RWPE2 (cell line): ENCODE measurements at regions not wholly inside any gene's neighbourhood (a gene's known extent, or its start where the extent isn't known, plus 50 kb on each side); places are given as distances from the start of the nearest gene placed in this dataset.

Experiments used
- ATAC-seq: fragments of 200-7000 bp; cut with Tn5 transposase; 3 replicates; pipeline ENCODE4 v1.9.1; 2021; ENCODE audit warnings: low read depth
- DNase-seq: peaks from one replicate; pipeline ENCODE4 v3.0.0-alpha.2; 2020; ENCODE audit warnings: low spot score
- H3K27ac ChIP-seq: fragments of 450-650 bp; 2 replicates; pipeline ENCODE4 v1.5.1; 2017; ENCODE audit warnings: mild to moderate bottlenecking; ENCODE audit not compliant: poor library complexity, severe bottlenecking
- H3K27me3 ChIP-seq: fragments of 250-450 bp; sonication (Bioruptor Pico); 2 replicates; pipeline ENCODE4 v1.5.1; 2021; ENCODE audit warnings: mild to moderate bottlenecking, moderate library complexity; ENCODE audit not compliant: insufficient read depth, poor library complexity, severe bottlenecking
- H3K36me3 ChIP-seq: fragments of 250-450 bp; sonication (Bioruptor Pico); 2 replicates; pipeline ENCODE4 v1.5.1; 2020; ENCODE audit warnings: low read depth, mild to moderate bottlenecking, moderate library complexity
- H3K4me1 ChIP-seq: fragments of 250-450 bp; sonication (Bioruptor Pico); 2 replicates; pipeline ENCODE4 v1.5.1; 2021; ENCODE audit warnings: mild to moderate bottlenecking, moderate library complexity; ENCODE audit not compliant: insufficient read depth, poor library complexity, severe bottlenecking
- H3K4me3 ChIP-seq: fragments of 250-450 bp; sonication (Bioruptor Pico); 2 replicates; pipeline ENCODE4 v1.5.1; 2021; ENCODE audit warnings: mild to moderate bottlenecking, moderate library complexity; ENCODE audit not compliant: severe bottlenecking
- H3K9me3 ChIP-seq: fragments of 250-450 bp; sonication (Bioruptor Pico); 2 replicates; pipeline ENCODE4 v1.5.1; 2021; ENCODE audit warnings: mild to moderate bottlenecking, moderate library complexity; ENCODE audit not compliant: severe bottlenecking
- CTCF ChIP-seq: fragments of 450-650 bp; IDR thresholded peaks from one replicate; pipeline ENCODE4 v1.5.1; 2017; ENCODE audit warnings: mild to moderate bottlenecking, moderate library complexity; ENCODE audit not compliant: poor library complexity, severe bottlenecking

- no peak for TF ChIP-seq CTCF
- Histone ChIP-seq H3K27ac (peak overlapping the region; percentile 7), H3K4me3 (no peak overlapping the region), H3K36me3 (no peaks in the 10 kb centered on the region), H3K9me3 (no peaks in the 10 kb centered on the region), H3K4me1 (peaks cover 10% of the 10 kb centered on the region), H3K27me3 (no peaks in the 10 kb centered on the region)
- DNase-seq: no peak
- ATAC-seq: peak; percentile 86
Observed at GRCh38 chr2:20525041-20526035, 78.5 kb downstream of the RHOB start.

DNA sequence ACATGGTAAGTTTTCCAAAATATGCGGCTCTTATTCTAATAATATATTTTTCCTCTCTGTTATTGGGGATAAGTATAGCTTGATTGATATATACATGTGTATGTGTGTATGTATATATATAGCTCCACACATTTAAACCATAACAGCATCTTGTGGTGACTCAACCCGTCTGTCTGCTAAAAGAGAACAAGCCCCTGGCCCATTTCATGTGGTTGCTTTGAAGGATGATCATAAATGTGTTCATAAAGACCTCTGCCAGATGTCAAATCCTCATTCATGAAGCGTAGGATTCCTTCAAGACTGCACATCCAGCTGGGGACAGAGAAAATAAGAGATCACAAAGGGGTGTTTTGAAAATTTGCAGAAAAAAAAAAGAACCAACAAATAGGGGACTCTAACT lies 79.3 kb downstream of the RHOB start:
- ATAC-seq: no peak
- no peak for DNase-seq
- H3K4me1 ChIP-seq: peaks cover 10% of the 10 kb centered on the region
- no peaks in the 10 kb centered on the region for H3K27me3 ChIP-seq
- H3K4me3 ChIP-seq: no peak overlapping the region
- H3K36me3 ChIP-seq: no peaks in the 10 kb centered on the region
- TF ChIP-seq CTCF: no peak
- H3K9me3 ChIP-seq: no peaks in the 10 kb centered on the region
- no peak overlapping the region for H3K27ac ChIP-seq

GRCh38 chr2:20526708-20527107 lies 79.8 kb downstream of the RHOB start:
- no peaks in the 10 kb centered on the region for H3K36me3 ChIP-seq
- no peak for TF ChIP-seq CTCF
- no peak overlapping the region for H3K4me3 ChIP-seq
- H3K27me3 ChIP-seq: no peaks in the 10 kb centered on the region
- H3K4me1 ChIP-seq: peaks cover 10% of the 10 kb centered on the region
- ATAC-seq (no peak), DNase-seq (no peak)
- no peaks in the 10 kb centered on the region for H3K9me3 ChIP-seq
- H3K27ac ChIP-seq: no peak overlapping the region

DNA sequence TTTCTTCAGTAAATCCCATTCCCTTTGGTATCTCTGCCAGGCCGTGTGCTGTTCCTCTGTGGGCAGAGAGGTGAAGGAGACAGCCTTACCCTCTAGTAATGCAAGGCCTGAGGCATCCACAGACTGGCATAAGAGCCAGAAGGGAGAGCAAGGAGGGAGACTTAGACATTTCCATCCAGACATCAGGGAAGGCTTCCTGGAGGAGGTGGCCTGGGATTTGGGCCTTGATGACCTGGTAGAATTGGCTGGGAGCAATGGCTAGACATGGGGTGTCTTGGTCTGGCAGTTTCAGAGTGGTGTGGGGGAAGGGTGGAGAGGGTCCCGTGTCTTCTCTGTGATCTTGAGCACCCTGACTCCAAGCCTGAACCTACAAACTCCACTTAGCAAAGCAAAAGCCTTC lies 81.8 kb downstream of the RHOB start:
- Histone ChIP-seq H3K9me3 (no peaks in the 10 kb centered on the region), H3K4me1 (peaks cover 10% of the 10 kb centered on the region), H3K27me3 (no peaks in the 10 kb centered on the region), H3K27ac (no peak overlapping the region), H3K36me3 (no peaks in the 10 kb centered on the region), H3K4me3 (no peak overlapping the region)
- no peak for TF ChIP-seq CTCF
- ATAC-seq: no peak
- no peak for DNase-seq

DNA sequence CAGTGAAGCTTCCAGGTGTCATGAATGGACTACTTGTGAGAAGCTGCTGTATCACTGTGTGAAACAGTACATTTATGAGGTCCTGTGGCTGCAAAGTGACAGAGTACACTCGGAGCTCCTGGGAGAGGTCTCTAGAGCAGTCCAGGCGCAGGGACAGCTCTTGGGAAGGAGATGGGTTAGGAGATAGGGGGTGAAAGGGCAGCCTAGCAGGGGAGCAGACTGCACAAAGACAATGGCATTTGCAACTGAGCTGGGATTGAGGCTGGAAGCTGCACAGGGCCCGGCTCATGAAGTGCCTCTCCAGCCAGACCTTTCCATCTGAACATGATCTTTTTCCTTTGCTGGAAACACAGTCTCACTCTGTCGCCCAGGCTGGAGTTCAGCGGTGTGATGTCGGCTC lies 83.6 kb downstream of the RHOB start:
- Histone ChIP-seq H3K4me3 (no peak overlapping the region), H3K27me3 (no peaks in the 10 kb centered on the region), H3K27ac (no peak overlapping the region), H3K36me3 (no peaks in the 10 kb centered on the region), H3K9me3 (no peaks in the 10 kb centered on the region), H3K4me1 (peaks cover 4% of the 10 kb centered on the region)
- no peak for TF ChIP-seq CTCF
- DNase-seq: no peak
- no peak for ATAC-seq
